GM12878 (cell line): ENCODE measurements at regions not wholly inside any gene's neighbourhood (a gene's known extent, or its start where the extent isn't known, plus 50 kb on each side); places are given as distances from the start of the nearest gene placed in this dataset.

Experiments
- ATAC-seq: fragments of 200-7000 bp; cut with Tn5 transposase; 3 replicates; pipeline ENCODE4 v1.9.1; 2020; ENCODE audit warnings: mild to moderate bottlenecking, moderate library complexity
- BruUV-seq: library from RNA; stranded (reverse); fragments of 400-500 nt; replicated peaks from 2 replicates; lab custom pipeline; 2021; lab: Mats Ljungman, UMichigan
- CTCF ChIA-PET: fragments of 300-600 bp; sonication (Branson Sonifier 250); formaldehyde crosslinking; extraction: SDS; loops from one replicate; lab custom pipeline; 2021; ENCODE audit warnings: inconsistent platforms; lab: Yijun Ruan, JAX
- POLR2A ChIA-PET: fragments of 350-600 bp; formaldehyde crosslinking; extraction: SDS; loops from one replicate; lab custom pipeline; 2021; ENCODE audit warnings: inconsistent platforms; lab: Charles Lee
- RAD21 ChIA-PET: fragments of 300-600 bp; sonication (Branson Sonifier 250); formaldehyde crosslinking; loops from one replicate; lab custom pipeline; 2023; ENCODE audit warnings: antibody characterized with exemption; ENCODE audit not compliant: unreplicated experiment; lab: Charles Lee
- SMC1A ChIA-PET: fragments of 300-600 bp; sonication (Branson Sonifier 250); formaldehyde crosslinking; loops from one replicate; lab custom pipeline; 2023; ENCODE audit not compliant: unreplicated experiment, uncharacterized antibody; lab: Charles Lee
- DNase-seq: peaks from one replicate; pipeline ENCODE4 v3.0.0-alpha.2; 2011; ENCODE audit warnings: low read depth, low spot score
- FAIRE-seq: peaks from 3 replicates; lab custom pipeline; 2011; peaks lifted over from hg19 to GRCh38; lab: Jason Lieb, UNC
- H2AFZ ChIP-seq: 2 replicates; pipeline ENCODE4 v1.6.0; 2011; ENCODE audit warnings: low read depth, low read length, control low read depth; ENCODE audit not compliant: control insufficient read depth
- H3K27ac ChIP-seq: 2 replicates; pipeline ENCODE4 v1.5.1; 2011; ENCODE audit warnings: control low read depth; ENCODE audit not compliant: control insufficient read depth, insufficient read depth
- H3K27me3 ChIP-seq, 2 experiments: replicated peaks in 1 of 2; 2 replicates each; pipeline versions ENCODE4 v1.6.0 to v1.6.1; 2011; ENCODE audit warnings: low read length in 1 of 2; ENCODE audit not compliant: control insufficient read depth in 2 of 2, insufficient read depth in 2 of 2
- H3K36me3 ChIP-seq, 2 experiments: 2 replicates each; pipeline ENCODE4 v1.5.1; 2011; ENCODE audit warnings: low read length in 1 of 2; ENCODE audit not compliant: control insufficient read depth in 2 of 2, insufficient read depth in 2 of 2
- H3K4me1 ChIP-seq: 2 replicates; pipeline ENCODE4 v1.6.1; 2011; ENCODE audit warnings: mild to moderate bottlenecking, low read length, moderate library complexity, mixed read lengths; ENCODE audit not compliant: control insufficient read depth, insufficient read depth
- H3K4me2 ChIP-seq: 2 replicates; pipeline ENCODE4 v1.6.0; 2011; ENCODE audit warnings: control low read depth; ENCODE audit not compliant: control insufficient read depth, insufficient read depth
- H3K4me3 ChIP-seq: fragments of 200-600 bp; sonication (generic); 2 replicates; pipeline ENCODE4 v1.5.1; 2016
- H3K79me2 ChIP-seq: 2 replicates; pipeline ENCODE4 v1.6.0; 2011; ENCODE audit warnings: low read length; ENCODE audit not compliant: control insufficient read depth, insufficient read depth
- H3K9ac ChIP-seq: 2 replicates; pipeline ENCODE4 v1.8.0; 2011; ENCODE audit warnings: low read length, control low read depth, mixed read lengths; ENCODE audit not compliant: control insufficient read depth, insufficient read depth
- H3K9me3 ChIP-seq: replicated peaks from 3 replicates; pipeline ENCODE4 v1.5.1; 2011; ENCODE audit warnings: mild to moderate bottlenecking, low read length; ENCODE audit not compliant: control insufficient read depth, insufficient read depth
- H4K20me1 ChIP-seq: 2 replicates; pipeline ENCODE4 v1.6.0; 2011; ENCODE audit not compliant: control insufficient read depth, insufficient read depth
- CBFB ChIP-seq: IDR thresholded peaks from 2 replicates; pipeline ENCODE4 v1.6.1; 2016; ENCODE audit warnings: antibody characterized with exemption, low read depth
- CREB1 ChIP-seq: IDR thresholded peaks from 2 replicates; pipeline ENCODE4 v1.6.1; 2012; ENCODE audit warnings: low read depth, mild to moderate bottlenecking, inconsistent platforms
- ESRRA ChIP-seq: IDR thresholded peaks from 2 replicates; pipeline ENCODE4 v1.6.1; 2012; ENCODE audit warnings: mild to moderate bottlenecking, low read length, improper control_type of control experiment
- IKZF1 ChIP-seq: fragments of 450-650 bp; conservative IDR thresholded peaks from 2 replicates; pipeline ENCODE4 v1.6.1; 2017; ENCODE audit warnings: antibody characterized with exemption, mild to moderate bottlenecking
- NFXL1 ChIP-seq: fragments of 450-650 bp; IDR thresholded peaks from 2 replicates; pipeline ENCODE4 v1.6.1; 2017; ENCODE audit warnings: antibody characterized with exemption, mild to moderate bottlenecking, borderline replicate concordance
- TARDBP ChIP-seq: IDR thresholded peaks from 2 replicates; pipeline ENCODE4 v1.6.1; 2016; ENCODE audit warnings: borderline replicate concordance
- TCF3 ChIP-seq: IDR thresholded peaks from 2 replicates; pipeline ENCODE4 v1.6.1; 2012; ENCODE audit warnings: low read depth, mild to moderate bottlenecking, low read length, borderline replicate concordance; ENCODE audit not compliant: insufficient read depth
- WGBS: methylation state at CpG from one replicate; pipeline ENCODE4 v1.1.6; 2016; ENCODE audit warnings: low lambda C conversion rate; ENCODE audit not compliant: insufficient replicate concordance, insufficient coverage; ENCODE audit errors: missing lambda C conversion rate; 5-methylcytosine and 5-hydroxymethylcytosine counted together
- in situ Hi-C: fragments of 300-500 bp; cut with MboI; formaldehyde crosslinking; loops from 9 replicates; pipeline ENCODE4 v1.14.3; 2018; ENCODE audit warnings: mixed read lengths
- intact Hi-C: fragments of 100-400 bp; cut with micrococcal nuclease; formaldehyde crosslinking; loops from one replicate; pipeline ENCODE4 v1.14.2; 2022; ENCODE audit not compliant: unreplicated experiment
- TF ChIP-seq, protein P1 (sequence below): fragments of 450-650 bp; IDR thresholded peaks from 2 replicates; pipeline ENCODE4 v1.6.1; 2017; ENCODE audit warnings: mild to moderate bottlenecking, low read depth, inconsistent platforms; ENCODE audit not compliant: poor library complexity, severe bottlenecking
- TF ChIP-seq, protein P2 (sequence below), 3 experiments: IDR thresholded peaks in 2 of 3; conservative IDR thresholded peaks in 1 of 3; 2 replicates each; pipeline ENCODE4 v1.5.1; 2011; ENCODE audit warnings: low read depth in 3 of 3, low read length in 3 of 3, mild to moderate bottlenecking in 3 of 3, control low read depth in 2 of 3, moderate library complexity in 2 of 3, inconsistent platforms in 1 of 3, mixed read lengths in 1 of 3; ENCODE audit not compliant: control insufficient read depth in 2 of 3, insufficient read depth in 1 of 3; ENCODE audit errors: extremely low read depth in 1 of 3

DNA sequence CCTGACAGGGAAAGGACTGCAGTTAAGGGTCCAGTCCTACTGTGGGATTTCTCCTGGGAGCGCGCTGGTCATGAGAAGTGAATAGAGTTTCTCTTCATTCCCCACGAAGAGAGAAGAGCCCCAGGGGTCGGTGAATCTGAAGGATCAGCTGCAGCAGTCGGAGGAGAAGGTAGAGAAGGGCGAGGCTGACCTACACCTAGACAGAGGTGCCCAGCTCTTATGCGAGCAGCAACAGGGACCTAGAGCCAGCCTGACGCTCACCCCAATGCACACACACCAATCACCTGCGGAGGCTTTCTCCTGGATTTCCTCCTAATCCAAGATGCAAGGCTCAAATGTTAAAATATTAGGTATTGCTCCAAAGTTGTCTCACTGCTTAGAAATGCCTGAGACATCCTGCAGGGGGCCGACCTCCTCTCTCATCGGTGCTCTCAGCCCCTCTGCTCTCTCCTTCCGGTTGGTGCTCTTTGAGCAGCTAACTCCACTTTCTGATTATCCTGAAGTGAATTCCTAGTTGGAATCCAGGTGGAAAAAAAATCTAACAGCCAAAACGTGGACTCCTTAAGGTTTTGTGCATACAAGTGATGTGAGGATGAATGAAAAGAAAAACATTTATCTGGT, 176.4 kb downstream of the AHR start:
- Histone ChIP-seq H3K36me3 (no peaks in the 10 kb centered on the region), H4K20me1 (no peaks in the 10 kb centered on the region), H3K9me3 (no peaks in the 10 kb centered on the region; the same call in 2 of the 3 replicates), H3K4me2 (no peak overlapping the region), H3K9ac (no peak overlapping the region), H3K27me3 (no peaks in the 10 kb centered on the region), H3K4me1 (peaks cover 5% of the 10 kb centered on the region; the same call in 1 of the 2 replicates), H3K4me3 (no peak overlapping the region), H3K79me2 (no peaks in the 10 kb centered on the region), H2AFZ (peak overlapping the region; percentile 44; the same call in 1 of the 2 replicates), H3K27ac (no peak overlapping the region)
- BruUV-seq = no TSS peak
- POLR2A ChIA-PET = no interaction called here
- in situ Hi-C loops = no loop called here
- no peak for DNase-seq
- RAD21 ChIA-PET = interaction anchor here (1.4 kb wide), 1 partner anchor 46 kb away, joined by 3 read pairs; no protein-coding TSS in a partner anchor
- CTCF ChIA-PET = interaction anchor here (1.0 to 2.0 kb wide), 5 partner anchors 11 to 173 kb away, joined by 3 to 5 read pairs (median 4); no protein-coding TSS in a partner anchor
- intact Hi-C loops = no loop called here
- 51% methylated on average over 12 of the region's 13 CpGs for WGBS
- FAIRE-seq = no peak
- SMC1A ChIA-PET = interaction anchor here (0.9 to 2.6 kb wide), 3 partner anchors 8 to 38 kb away, joined by 3 to 7 read pairs (median 3); no protein-coding TSS in a partner anchor
- ATAC-seq = peak; percentile 83
- TF ChIP-seq CREB1 = no peak
- TF ChIP-seq, protein P1, sequence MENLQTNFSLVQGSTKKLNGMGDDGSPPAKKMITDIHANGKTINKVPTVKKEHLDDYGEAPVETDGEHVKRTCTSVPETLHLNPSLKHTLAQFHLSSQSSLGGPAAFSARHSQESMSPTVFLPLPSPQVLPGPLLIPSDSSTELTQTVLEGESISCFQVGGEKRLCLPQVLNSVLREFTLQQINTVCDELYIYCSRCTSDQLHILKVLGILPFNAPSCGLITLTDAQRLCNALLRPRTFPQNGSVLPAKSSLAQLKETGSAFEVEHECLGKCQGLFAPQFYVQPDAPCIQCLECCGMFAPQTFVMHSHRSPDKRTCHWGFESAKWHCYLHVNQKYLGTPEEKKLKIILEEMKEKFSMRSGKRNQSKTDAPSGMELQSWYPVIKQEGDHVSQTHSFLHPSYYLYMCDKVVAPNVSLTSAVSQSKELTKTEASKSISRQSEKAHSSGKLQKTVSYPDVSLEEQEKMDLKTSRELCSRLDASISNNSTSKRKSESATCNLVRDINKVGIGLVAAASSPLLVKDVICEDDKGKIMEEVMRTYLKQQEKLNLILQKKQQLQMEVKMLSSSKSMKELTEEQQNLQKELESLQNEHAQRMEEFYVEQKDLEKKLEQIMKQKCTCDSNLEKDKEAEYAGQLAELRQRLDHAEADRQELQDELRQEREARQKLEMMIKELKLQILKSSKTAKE = no peak
- TF ChIP-seq, protein P2, sequence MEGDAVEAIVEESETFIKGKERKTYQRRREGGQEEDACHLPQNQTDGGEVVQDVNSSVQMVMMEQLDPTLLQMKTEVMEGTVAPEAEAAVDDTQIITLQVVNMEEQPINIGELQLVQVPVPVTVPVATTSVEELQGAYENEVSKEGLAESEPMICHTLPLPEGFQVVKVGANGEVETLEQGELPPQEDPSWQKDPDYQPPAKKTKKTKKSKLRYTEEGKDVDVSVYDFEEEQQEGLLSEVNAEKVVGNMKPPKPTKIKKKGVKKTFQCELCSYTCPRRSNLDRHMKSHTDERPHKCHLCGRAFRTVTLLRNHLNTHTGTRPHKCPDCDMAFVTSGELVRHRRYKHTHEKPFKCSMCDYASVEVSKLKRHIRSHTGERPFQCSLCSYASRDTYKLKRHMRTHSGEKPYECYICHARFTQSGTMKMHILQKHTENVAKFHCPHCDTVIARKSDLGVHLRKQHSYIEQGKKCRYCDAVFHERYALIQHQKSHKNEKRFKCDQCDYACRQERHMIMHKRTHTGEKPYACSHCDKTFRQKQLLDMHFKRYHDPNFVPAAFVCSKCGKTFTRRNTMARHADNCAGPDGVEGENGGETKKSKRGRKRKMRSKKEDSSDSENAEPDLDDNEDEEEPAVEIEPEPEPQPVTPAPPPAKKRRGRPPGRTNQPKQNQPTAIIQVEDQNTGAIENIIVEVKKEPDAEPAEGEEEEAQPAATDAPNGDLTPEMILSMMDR (IDR thresholded peaks at IDR 0.05 in 2 of 3, conservative IDR thresholded peaks at IDR 0.05 in 1 of 3; ENCODE audit: control insufficient read depth in 2 of 3, extremely low read depth in 1 of 3, insufficient read depth in 1 of 3, low read depth in 3 of 3, low read length in 3 of 3) = peak in 2 of 3 experiments; percentile 29 to 31; a peak in 2 of 6 replicates
- TF ChIP-seq IKZF1 = 0 out of 2 replicates have a peak, but pooled peaks have one; percentile 16
- TF ChIP-seq TARDBP = no peak
- TF ChIP-seq ESRRA = no peak
- TF ChIP-seq TCF3 = no peak
- TF ChIP-seq NFXL1 = no peak
- no peak for TF ChIP-seq CBFB
